ENCODE measurements at regions not wholly inside any gene's neighbourhood (a gene's known extent, or its start where the extent isn't known, plus 50 kb on each side); places are given as distances from the start of the nearest gene placed in this dataset.

DNA sequence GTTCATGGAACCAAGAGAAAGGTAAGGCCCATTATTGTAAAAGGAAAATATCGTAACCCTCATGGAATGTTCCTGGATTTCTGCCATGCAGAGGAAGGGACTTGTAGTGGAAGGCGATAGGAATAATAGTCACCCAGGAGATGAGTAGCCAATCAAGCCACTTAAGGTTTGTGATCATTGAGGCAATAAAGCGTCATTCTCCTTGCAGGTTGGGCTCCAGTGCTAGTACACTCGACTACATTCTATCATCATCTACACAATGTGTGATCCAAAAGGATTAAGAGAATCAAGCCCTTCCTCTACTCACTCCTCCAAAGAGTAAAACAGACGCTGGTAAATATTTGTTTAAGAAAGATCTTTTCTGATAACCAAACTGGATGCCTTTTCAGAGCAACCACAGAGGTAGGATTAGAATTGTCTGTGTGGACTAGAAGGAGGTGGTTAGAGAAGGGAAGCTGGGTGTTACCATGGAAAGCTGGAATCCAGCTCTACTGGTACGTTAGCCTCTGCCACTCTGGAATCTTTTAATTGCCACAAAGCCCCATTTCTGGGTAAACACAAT is 245.7 kb downstream of the IKZF2 start:
- Histone ChIP-seq H3K9me2 (replicated peaks; ENCODE audit: low read depth, low read length) (no peaks in the 10 kb centered on the region), H3K4me2 (ENCODE audit: low read depth, low read length, poor library complexity, severe bottlenecking) (no peak overlapping the region), H2AFZ (ENCODE audit: low read length) (no peak overlapping the region), H3K27me3 (ENCODE audit: insufficient read depth, low read length, poor library complexity, severe bottlenecking) (no peaks in the 10 kb centered on the region), H3K79me2 (ENCODE audit: insufficient read depth, low read length) (no peaks in the 10 kb centered on the region), H4K20me1 (ENCODE audit: insufficient read depth, low read length, poor library complexity, severe bottlenecking) (no peaks in the 10 kb centered on the region), H3K9ac (ENCODE audit: low read depth, low read length, poor library complexity, severe bottlenecking) (no peak overlapping the region), H3K36me3 (ENCODE audit: insufficient read depth, low read length) (no peaks in the 10 kb centered on the region), H3K4me3 (ENCODE audit: low read length, poor library complexity, severe bottlenecking) (no peak overlapping the region), H3F3A (ENCODE audit: low read depth) (no peaks in the 10 kb centered on the region), H3K4me1 (ENCODE audit: insufficient read depth, low read length, poor library complexity, severe bottlenecking) (peaks cover under 1% of the 10 kb centered on the region), H3K9me3 (ENCODE audit: insufficient read depth, low read depth, low read length) (no peaks in the 10 kb centered on the region)
- no peak for TF ChIP-seq EZH2phosphoT487 (IDR thresholded peaks at IDR 0.05; ENCODE audit: borderline replicate concordance)
- TF ChIP-seq, protein P1, sequence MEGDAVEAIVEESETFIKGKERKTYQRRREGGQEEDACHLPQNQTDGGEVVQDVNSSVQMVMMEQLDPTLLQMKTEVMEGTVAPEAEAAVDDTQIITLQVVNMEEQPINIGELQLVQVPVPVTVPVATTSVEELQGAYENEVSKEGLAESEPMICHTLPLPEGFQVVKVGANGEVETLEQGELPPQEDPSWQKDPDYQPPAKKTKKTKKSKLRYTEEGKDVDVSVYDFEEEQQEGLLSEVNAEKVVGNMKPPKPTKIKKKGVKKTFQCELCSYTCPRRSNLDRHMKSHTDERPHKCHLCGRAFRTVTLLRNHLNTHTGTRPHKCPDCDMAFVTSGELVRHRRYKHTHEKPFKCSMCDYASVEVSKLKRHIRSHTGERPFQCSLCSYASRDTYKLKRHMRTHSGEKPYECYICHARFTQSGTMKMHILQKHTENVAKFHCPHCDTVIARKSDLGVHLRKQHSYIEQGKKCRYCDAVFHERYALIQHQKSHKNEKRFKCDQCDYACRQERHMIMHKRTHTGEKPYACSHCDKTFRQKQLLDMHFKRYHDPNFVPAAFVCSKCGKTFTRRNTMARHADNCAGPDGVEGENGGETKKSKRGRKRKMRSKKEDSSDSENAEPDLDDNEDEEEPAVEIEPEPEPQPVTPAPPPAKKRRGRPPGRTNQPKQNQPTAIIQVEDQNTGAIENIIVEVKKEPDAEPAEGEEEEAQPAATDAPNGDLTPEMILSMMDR (conservative IDR thresholded peaks at IDR 0.05; ENCODE audit: low read length): no peak

- Histone ChIP-seq H3K4me2 (ENCODE audit: low read depth, low read length, poor library complexity, severe bottlenecking) (no peak overlapping the region), H4K20me1 (ENCODE audit: insufficient read depth, low read length, poor library complexity, severe bottlenecking) (no peaks in the 10 kb centered on the region), H3F3A (ENCODE audit: low read depth) (no peaks in the 10 kb centered on the region), H2AFZ (ENCODE audit: low read length) (no peak overlapping the region), H3K9me3 (ENCODE audit: insufficient read depth, low read depth, low read length) (no peaks in the 10 kb centered on the region), H3K9me2 (replicated peaks; ENCODE audit: low read depth, low read length) (no peaks in the 10 kb centered on the region), H3K4me1 (ENCODE audit: insufficient read depth, low read length, poor library complexity, severe bottlenecking) (no peaks in the 10 kb centered on the region), H3K4me3 (ENCODE audit: low read length, poor library complexity, severe bottlenecking) (no peak overlapping the region), H3K27me3 (ENCODE audit: insufficient read depth, low read length, poor library complexity, severe bottlenecking) (no peaks in the 10 kb centered on the region), H3K9ac (ENCODE audit: low read depth, low read length, poor library complexity, severe bottlenecking) (no peak overlapping the region), H3K36me3 (ENCODE audit: insufficient read depth, low read length) (no peaks in the 10 kb centered on the region), H3K79me2 (ENCODE audit: insufficient read depth, low read length) (no peaks in the 10 kb centered on the region)
- TF ChIP-seq, protein P1 (conservative IDR thresholded peaks at IDR 0.05; ENCODE audit: low read length): no peak
- no peak for TF ChIP-seq EZH2phosphoT487 (IDR thresholded peaks at IDR 0.05; ENCODE audit: borderline replicate concordance)
Measured at GRCh38 chr2:212904646-212905045, 246.8 kb downstream of the IKZF2 start.

GRCh38 chr2:212903413-212903812 is 248.0 kb downstream of the IKZF2 start:
- no peaks in the 10 kb centered on the region for H3K79me2 ChIP-seq (ENCODE audit: insufficient read depth, low read length)
- TF ChIP-seq EZH2phosphoT487 (IDR thresholded peaks at IDR 0.05; ENCODE audit: borderline replicate concordance): no peak
- TF ChIP-seq, protein P1 (conservative IDR thresholded peaks at IDR 0.05; ENCODE audit: low read length): no peak
- no peaks in the 10 kb centered on the region for H3F3A ChIP-seq (ENCODE audit: low read depth)

More at GRCh38 chr2:212903413-212903812, 248.0 kb downstream of the IKZF2 start:
- Histone ChIP-seq H4K20me1 (ENCODE audit: insufficient read depth, low read length, poor library complexity, severe bottlenecking) (no peaks in the 10 kb centered on the region), H3K9me3 (ENCODE audit: insufficient read depth, low read depth, low read length) (no peaks in the 10 kb centered on the region), H3K4me2 (ENCODE audit: low read depth, low read length, poor library complexity, severe bottlenecking) (no peak overlapping the region), H3K4me1 (ENCODE audit: insufficient read depth, low read length, poor library complexity, severe bottlenecking) (no peaks in the 10 kb centered on the region), H3K36me3 (ENCODE audit: insufficient read depth, low read length) (no peaks in the 10 kb centered on the region), H3K27me3 (ENCODE audit: insufficient read depth, low read length, poor library complexity, severe bottlenecking) (no peaks in the 10 kb centered on the region), H3K9ac (ENCODE audit: low read depth, low read length, poor library complexity, severe bottlenecking) (no peak overlapping the region), H3K9me2 (replicated peaks; ENCODE audit: low read depth, low read length) (no peaks in the 10 kb centered on the region), H3K4me3 (ENCODE audit: low read length, poor library complexity, severe bottlenecking) (no peak overlapping the region), H2AFZ (ENCODE audit: low read length) (no peak overlapping the region)
